Mucosa of descending colon (tissue), 3 donors: ENCODE measurements at regions not wholly inside any gene's neighbourhood (a gene's known extent, or its start where the extent isn't known, plus 50 kb on each side); places are given as distances from the start of the nearest gene placed in this dataset.

Experiments used
- ATAC-seq: fragments of 200-7000 bp; cut with Tn5 transposase; one replicate; pipeline ENCODE4 v1.9.1; 2020; ENCODE audit warnings: mild to moderate bottlenecking, moderate library complexity
- DNase-seq, 3 donors: peaks; one replicate each; pipeline ENCODE4 v3.0.0-alpha.2; 2020
- H3K36me3 ChIP-seq: fragments of 200-600 bp; one replicate; pipeline ENCODE4 v1.8.0; 2021; ENCODE audit warnings: low read depth, mild to moderate bottlenecking
- H3K4me1 ChIP-seq: fragments of 200-600 bp; one replicate; pipeline ENCODE4 v1.8.0; 2021; ENCODE audit warnings: low read depth, mild to moderate bottlenecking
- H3K4me3 ChIP-seq: fragments of 200-600 bp; one replicate; pipeline ENCODE4 v1.8.0; 2021; ENCODE audit warnings: mild to moderate bottlenecking
- H3K9me3 ChIP-seq: fragments of 200-600 bp; one replicate; pipeline ENCODE4 v1.8.0; 2021; ENCODE audit warnings: mild to moderate bottlenecking
- CTCF ChIP-seq: fragments of 200-600 bp; IDR thresholded peaks from one replicate; pipeline ENCODE4 v1.8.0; 2022; ENCODE audit warnings: antibody characterized with exemption, mild to moderate bottlenecking
- intact Hi-C, 2 donors: fragments of 100-400 bp; cut with DNase I in 1 of 2; cut with micrococcal nuclease in 1 of 2; formaldehyde crosslinking; loops; one replicate each; pipeline versions ENCODE4 v1.11.0 to v1.11.1; 2022; cut with DNase I, micrococcal nuclease
- donor health status: DM: no; HTN: no; CAD: no; lungs with moderate emphysema.
- donor health status: DM: no; HTN: no; CAD: no.
- donor health status: DM: no; HTN: yes; CAD: no.

GRCh38 chr4:12897954-12898353 lies 586.2 kb downstream of the RAB28 start:
- Histone ChIP-seq H3K9me3 (no peaks in the 10 kb centered on the region), H3K36me3 (no peaks in the 10 kb centered on the region), H3K4me3 (no peak overlapping the region), H3K4me1 (no peaks in the 10 kb centered on the region)
- no peak for DNase-seq
- intact Hi-C loops = no loop called here
- no peak for ATAC-seq
- TF ChIP-seq CTCF = no peak

- Histone ChIP-seq H3K36me3 (no peaks in the 10 kb centered on the region), H3K4me1 (no peaks in the 10 kb centered on the region), H3K4me3 (no peak overlapping the region), H3K9me3 (no peaks in the 10 kb centered on the region)
- no peak for DNase-seq
- TF ChIP-seq CTCF = no peak
- no peak for ATAC-seq
- intact Hi-C loops = no loop called here
These were observed 590.1 kb downstream of the RAB28 start for GRCh38 chr4:12894062-12894461.

- no peak for DNase-seq
- Histone ChIP-seq H3K4me1 (no peaks in the 10 kb centered on the region), H3K4me3 (no peak overlapping the region), H3K36me3 (no peaks in the 10 kb centered on the region), H3K9me3 (no peaks in the 10 kb centered on the region)
- no peak for ATAC-seq
- intact Hi-C loops = no loop called here
- TF ChIP-seq CTCF = no peak
These were observed 595.1 kb downstream of the RAB28 start for GRCh38 chr4:12889054-12889453.

GRCh38 chr4:12884846-12885796 lies 599.0 kb downstream of the RAB28 start:
- no peak for TF ChIP-seq CTCF
- Histone ChIP-seq H3K36me3 (no peaks in the 10 kb centered on the region), H3K4me1 (no peaks in the 10 kb centered on the region), H3K9me3 (no peaks in the 10 kb centered on the region), H3K4me3 (no peak overlapping the region)
- no peak for DNase-seq
- intact Hi-C loops = no loop called here
- ATAC-seq = no peak

- ATAC-seq (no peak), DNase-seq (peak in 1 of 3 donors; percentile 3)
- Histone ChIP-seq H3K4me1 (no peaks in the 10 kb centered on the region), H3K36me3 (no peaks in the 10 kb centered on the region), H3K9me3 (no peaks in the 10 kb centered on the region), H3K4me3 (no peak overlapping the region)
- intact Hi-C loops = no loop called here
- no peak for TF ChIP-seq CTCF
These were observed 602.1 kb downstream of the RAB28 start for GRCh38 chr4:12881945-12882584.
